Peyer's patch (tissue), 4 donors: ENCODE measurements at regions not wholly inside any gene's neighbourhood (a gene's known extent, or its start where the extent isn't known, plus 50 kb on each side); places are given as distances from the start of the nearest gene placed in this dataset.

ENCODE experiments used
- CTCF ChIP-seq, 6 experiments: fragments of 450-650 bp in 4 of 6; fragments of 200-600 bp in 2 of 6; sonication (generic) in 1 of 6; IDR thresholded peaks; one replicate each; pipeline ENCODE4 v1.5.1; 2017 to 2019; ENCODE audit warnings: antibody characterized with exemption in 6 of 6, mild to moderate bottlenecking in 3 of 6, moderate library complexity in 1 of 6
- POLR2A ChIP-seq, 2 donors: fragments of 450-650 bp; IDR thresholded peaks; one replicate each; pipeline ENCODE4 v1.5.1; 2017; ENCODE audit warnings: antibody characterized with exemption in 2 of 2, mild to moderate bottlenecking in 2 of 2, moderate library complexity in 2 of 2

DNA sequence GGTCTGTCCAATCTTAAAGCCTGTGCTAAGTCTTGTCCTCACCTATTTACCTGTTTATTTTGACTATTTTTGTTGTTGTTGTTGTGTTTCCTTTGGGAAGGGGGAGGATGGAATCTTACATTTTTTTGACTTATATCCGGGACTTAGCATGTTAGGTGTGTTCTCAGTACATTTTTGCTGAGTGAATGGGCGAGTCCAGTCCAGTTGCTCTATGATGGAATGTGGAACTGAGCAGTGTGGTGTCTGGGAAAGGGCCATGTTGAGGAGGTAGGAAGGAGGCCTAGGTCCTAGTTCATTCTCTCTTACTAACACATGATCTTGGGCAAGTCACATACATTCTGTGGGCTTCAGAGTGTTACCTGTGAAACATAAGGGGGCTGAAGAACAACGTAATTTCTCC lies 80.9 kb upstream of the SLC38A2 start:
- no peak for TF ChIP-seq CTCF (IDR thresholded peaks at IDR 0.05)
- no peak for TF ChIP-seq POLR2A (IDR thresholded peaks at IDR 0.05)
